Iris pigment epithelial cell (primary cell): ENCODE measurements at regions not wholly inside any gene's neighbourhood (a gene's known extent, or its start where the extent isn't known, plus 50 kb on each side); places are given as distances from the start of the nearest gene placed in this dataset.

Experiments used
- DNase-seq: peaks from one replicate; pipeline ENCODE4 v3.0.0-alpha.2; 2011; ENCODE audit warnings: low read depth

DNA sequence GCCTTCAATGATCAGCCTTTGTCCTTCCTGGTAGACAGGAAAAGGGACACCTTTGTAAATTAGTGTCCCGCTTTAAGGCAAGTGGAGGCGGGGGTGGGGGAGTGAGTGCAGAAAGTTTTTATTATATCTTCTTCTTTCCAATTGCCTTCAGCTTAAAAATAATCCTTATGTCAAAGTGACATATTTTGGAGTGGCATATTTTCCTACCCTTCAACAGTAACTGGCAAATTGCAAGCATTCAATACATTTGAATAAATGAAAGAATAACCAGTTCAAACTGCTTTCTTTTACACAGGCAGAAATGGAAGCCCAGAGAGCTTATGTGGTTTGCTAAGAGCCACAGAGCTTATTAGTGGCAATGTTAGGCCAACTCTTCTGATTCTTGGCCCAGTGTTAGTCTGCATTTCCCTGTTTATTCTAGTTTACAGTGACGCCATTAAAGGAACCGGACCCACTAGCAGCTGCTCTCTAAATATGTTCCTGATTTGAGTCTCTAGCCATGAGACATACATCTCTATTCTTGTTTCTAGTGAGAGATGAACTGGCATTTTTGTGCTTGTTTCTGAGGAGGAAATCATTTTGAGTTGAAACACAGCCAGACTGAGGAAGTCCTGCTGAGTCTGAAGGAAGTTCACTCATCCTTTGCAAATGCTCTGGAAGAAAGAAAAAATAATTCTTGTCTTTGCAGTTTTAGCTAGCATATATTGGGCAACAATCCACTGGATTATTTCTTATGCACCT, 468.7 kb downstream of the NOVA1 start:
- DNase-seq, result peak; percentile 73

DNA sequence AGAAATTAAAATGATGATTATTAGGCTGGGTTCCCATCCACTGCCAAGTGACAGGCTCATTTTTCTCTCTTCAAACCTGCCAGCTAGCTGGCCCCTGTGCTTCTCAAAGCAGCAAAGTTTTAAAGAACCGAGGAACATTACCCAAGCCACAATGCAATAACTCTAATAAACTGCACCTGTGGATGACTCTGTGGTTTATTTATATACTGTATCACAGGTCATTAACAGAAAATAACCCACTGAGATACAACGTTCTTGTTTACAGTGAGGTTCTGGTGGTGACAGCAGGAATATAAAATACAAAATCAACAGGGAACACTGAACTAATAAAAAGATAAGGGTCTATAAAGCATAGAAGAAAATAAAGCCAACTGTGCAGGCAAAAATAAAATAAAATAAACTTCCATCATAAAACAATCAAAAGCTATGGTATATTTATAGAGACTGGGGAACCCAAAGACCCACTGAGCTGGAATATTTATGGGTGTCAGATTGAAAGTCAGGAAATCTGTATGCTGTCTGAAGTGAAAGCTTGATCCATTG, 472.9 kb downstream of the NOVA1 start:
- DNase-seq, result no peak

DNA sequence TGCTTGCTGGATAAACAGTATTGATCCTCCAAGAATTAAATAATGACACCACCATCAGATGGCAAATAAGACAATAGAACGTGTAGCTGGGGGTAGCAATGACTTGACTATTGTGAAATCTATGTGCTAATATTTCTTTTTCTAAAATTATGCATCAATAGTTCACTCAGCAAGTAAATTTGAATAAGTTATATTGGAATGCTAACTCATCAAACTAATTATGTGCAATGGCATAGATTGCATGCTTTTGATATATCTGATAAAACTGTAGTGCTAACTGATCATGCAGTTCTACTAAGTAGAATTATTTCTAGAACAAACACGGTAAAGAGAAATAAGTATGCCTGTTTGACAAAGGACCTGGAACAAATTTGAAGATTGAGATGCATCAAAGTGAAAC, 474.4 kb downstream of the NOVA1 start:
- DNase-seq, result no peak

DNA sequence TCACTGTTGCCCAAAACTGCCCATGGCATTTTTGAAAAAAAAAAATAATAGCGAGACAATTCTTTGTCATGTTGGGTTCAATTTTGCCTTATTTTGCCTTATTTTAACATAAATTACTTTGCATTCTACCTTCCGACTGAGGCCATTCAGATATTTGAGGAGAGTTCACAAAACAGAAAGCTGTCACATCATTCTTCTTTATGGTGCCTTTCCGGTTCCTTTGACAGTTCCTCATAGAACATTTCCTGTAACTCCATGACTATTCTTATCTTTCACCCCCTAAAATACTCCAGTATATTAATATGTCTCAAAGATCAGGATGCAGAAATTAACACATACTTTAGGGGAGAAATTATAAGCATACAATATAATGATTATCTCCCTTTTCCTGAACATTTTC, 476.7 kb downstream of the NOVA1 start:
- DNase-seq, result no peak

DNA sequence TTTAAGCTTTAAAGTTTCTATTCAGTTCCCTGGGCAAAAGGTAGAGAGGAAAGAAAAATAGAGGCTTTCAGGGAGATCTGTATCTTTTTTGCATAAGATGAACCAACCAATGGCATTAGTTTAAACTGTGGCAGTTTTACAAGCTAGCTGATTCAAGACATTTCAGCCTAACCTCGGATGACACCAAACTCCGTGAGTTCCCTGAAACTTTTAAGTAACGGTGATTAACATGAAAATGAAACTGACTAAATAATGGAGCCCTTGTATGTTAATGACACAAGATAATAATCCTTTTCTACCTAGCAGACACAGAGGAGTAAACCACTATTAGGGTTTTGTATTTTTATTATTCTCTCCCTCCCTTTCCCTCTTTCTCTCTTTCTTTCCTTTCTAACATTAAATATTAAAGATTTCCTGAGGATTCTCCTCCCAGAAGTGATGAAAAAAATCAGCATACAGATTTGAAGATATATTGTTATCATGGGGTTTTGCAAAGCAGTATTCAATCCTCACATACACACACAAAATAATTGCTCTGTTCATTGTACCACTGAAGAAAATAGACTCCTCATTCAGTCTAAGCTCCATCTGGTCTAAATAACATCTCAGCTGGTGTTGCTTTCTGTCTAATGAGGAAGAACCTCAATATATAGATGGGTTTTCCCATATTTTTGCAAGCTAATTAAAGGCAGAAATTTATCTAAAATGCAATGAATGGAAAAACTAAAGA, 483.8 kb downstream of the NOVA1 start:
- DNase-seq, result no peak

DNA sequence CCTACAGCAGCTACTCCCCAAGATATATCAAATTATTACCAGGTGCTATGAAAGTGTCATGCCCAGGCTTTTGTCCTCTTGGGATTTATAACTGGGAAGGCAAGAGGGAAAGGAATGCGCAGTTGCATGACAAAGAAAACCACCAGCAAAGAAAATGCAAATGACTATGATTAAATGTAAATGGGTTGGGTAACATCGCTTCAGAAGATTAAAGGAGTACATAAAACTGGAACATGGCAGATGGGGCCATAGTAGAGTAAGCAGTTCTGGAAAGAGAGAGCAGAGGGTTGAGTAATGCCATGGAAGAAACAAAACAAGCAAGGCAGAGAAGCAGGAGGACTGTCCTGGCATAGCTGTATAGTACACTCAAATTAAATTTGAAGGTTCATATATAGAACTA, 493.1 kb downstream of the NOVA1 start:
- DNase-seq, result no peak

DNA sequence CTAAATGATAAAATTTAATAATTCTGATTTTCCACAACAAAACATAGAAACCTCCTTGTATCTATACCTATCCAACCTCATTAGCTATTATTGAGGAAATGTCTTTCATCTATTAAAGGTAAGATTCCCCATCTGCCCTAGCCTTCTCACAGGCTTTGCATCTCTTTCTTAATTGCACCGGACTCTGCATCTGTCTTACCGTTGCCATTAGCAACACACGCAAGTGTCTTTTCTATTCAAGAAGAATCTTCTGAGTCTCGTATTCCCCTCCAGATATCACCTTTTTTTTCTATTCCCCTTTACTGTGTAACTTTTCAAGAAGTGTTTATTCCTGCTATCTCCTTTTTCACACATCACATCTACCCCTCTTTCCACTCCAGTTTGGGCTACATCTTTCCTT, 500.0 kb downstream of the NOVA1 start:
- DNase-seq, result no peak

DNA sequence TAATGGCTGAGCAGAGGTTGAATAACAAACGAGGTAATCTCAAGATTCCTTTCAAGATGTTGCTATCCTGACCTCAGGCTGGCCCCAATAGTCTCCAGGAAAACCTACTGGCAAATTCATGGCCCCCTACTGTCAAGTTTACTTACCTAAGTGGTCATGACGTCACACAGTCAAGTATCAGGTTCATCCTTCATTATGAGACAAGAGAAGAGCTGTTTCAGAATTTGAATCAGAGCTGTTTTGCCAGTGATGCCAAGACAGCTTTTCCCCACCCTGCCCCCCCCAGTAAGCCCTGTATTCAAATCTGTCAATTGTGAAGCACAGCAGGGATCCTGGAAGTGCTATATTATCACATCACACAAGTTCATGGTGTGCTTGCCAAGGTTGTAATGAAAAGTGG, 509.6 kb downstream of the NOVA1 start:
- no peak for DNase-seq

DNA sequence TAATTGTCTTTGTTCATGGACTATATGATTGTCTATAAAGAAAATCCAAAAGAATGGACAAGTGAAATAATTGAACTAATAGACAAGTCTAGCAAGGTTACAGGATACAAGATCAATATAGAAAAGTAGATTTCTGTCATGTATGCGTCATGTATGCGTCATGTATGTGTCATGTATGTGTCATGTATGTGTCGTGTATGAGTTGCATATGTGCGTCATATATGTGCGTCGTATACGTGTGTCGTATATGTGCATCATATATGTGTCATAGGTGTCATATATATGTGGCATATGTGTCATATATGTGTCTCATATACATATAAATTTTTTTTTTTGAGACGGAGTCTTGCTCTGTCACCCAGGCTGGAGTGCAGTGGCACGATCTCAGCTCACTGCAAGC, 516.8 kb downstream of the NOVA1 start:
- no peak for DNase-seq

DNA sequence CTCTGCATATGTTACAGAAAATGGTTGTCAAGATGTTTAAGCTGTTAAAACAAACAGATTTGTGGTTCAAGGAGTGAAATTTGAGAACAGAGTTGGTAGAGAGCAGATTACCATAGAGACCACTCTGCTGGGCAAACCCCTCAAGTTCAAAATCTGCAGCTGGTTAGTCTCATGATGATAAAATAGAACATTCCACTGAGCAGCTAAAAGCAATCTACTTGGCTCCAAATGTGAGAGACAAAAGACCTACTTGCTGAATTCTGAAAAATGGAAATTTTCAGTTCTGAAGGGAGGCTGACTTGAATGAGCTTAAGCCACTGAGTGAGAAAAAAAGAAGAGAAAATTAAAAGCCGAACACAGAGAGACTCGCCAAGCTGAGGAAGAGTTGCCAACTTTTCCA, 519.3 kb downstream of the NOVA1 start:
- no peak for DNase-seq

DNA sequence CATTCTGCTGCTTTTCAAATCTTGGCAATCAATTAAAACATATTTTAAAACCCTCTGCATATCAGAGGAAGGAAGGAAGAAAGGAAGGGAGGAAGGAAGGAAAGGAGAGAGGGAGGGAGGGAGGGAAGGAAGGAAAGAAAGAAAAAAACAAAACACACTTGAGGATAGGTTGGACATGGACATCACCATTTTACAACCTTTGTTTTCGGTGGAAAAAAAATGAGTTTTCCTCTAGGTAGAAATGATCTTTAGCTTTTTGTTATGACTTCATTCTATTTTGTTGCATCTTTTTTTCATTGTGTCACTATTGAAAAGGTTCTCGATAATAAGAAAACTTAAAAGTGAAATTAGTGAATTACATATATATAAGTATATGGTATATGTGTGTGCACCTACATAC, 522.9 kb downstream of the NOVA1 start:
- no peak for DNase-seq

DNA sequence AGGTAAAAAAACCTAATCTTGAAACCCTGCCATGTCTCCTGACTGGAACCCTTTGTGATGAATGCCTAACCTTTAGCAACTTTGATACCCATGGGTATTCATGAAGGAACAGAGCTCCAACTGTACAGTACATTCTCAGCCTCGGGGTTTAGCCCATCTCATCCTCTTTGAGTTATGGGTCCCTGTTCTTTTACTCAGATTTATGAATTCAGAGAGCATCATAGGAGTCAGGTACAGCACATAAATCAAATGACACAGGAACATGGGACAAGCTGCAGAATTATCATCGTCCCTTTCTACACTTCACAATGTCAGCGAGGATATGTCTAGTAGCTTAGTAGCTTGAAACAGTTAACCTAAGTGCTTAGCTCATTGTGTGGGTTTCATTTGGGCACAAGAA, 527.4 kb downstream of the NOVA1 start:
- no peak for DNase-seq

DNA sequence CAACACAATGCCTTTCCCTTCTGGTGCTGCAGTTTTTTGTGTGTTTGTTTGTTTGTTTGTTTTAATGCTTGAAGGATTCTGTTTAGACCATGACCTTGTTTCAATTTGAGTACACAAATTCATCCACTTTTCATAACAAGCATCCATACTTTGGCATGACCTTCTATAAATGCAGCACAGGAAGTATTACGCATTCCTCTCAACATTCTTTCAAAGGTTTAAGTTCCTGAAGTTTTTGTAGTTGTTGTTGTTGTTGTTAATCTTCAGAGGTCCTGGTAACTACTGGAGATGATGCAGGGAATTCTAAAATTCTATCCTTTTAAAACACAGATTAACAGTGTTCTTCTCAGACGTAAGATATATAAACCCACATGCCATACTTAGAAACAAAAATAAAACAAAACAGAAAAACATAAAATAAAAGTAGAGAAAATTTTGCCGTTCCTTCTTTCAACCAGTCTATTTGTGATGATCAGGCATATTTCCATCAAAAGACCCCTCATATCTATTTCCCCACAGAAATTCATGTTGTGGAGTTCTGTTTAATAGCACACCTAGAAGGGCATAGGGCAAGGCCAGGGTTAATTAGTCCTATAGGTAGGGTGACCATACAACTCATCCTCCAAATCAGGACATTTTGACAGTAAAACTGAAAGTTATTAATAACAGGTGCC, 529.9 kb downstream of the NOVA1 start:
- peak; percentile 6 for DNase-seq

DNA sequence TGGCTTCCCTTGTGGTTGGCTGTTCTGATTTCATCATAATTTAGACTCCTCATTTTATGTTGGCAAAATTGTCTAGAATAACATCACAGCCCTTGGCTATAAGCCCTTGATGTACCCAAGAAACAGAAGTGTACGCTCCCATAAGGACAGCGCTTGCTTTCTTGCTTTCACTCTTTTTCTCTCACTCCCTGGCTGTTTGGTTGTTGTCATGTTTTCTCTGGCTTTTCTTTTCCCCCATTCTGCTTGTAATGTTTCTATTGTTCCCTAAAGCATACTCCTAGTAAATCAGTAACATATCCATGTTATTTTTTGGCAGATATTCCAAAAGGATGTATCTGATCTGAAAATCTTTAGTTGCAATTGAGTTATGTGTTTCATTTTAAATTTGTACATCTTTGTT, 530.5 kb downstream of the NOVA1 start:
- DNase-seq, result no peak

DNA sequence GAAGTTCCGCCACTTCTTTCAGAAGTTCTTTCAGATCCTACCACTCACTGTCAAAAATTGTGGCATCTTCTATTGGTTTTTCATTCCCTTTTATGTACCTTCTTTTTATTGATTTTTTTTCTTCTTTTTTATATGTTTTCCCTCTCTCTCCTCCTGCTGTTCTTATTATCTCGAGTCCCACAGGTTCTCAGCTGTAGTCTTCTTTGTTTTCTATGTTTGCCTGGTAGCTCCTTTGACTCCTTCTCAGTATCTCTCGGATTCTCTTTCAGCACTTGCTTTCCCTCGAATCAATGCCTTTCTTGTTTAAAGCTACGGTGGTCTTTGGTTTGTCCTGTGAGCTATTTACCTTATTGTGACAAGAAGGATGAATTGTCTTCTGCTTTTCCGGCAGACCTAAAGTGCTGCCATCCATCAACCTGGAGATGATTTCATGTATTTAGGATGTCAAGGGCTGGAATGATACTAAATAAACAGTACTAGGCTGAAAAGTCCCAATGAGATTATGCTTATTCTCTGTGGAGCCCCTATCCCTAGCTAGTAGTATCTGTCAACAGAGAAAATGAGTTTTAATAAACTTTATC, 541.7 kb downstream of the NOVA1 start:
- no peak for DNase-seq

DNA sequence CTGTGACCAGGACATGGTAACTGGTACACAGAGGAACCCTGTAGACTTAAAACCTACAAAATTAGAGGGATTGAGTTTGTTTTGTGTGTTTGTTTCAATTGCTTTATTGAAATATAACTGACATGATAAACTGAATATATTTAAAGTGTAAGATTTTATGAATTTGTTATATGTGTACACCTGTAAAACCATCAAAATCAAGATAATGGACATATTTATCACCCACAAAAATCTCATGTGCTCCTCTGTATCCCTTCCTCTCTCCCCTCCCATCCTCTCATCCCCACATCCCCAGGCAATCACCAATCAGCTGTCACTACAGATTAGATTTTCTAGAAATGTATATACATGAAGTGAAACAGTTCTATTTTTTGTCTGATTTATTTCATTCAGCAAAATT, 565.5 kb downstream of the NOVA1 start:
- DNase-seq, result no peak

DNA sequence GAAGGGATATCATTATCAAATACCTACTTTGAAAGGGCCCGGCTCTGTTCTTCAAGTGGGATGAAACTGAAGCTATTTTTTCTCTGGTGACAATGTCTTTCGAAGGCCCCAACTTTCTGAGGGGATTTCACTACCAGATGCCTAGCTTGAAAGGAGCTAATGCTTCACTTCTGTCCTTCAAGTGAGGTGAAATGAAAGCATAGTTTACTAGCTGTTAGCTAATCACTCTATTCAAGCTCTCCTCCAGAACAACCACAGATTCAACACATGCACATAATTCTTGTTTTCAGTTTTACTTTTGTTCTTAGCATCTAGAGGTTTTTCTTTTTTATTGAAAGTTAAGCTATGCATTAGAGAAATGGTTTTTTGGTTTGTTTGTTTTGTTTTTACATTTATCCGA, 571.4 kb downstream of the NOVA1 start:
- no peak for DNase-seq

DNA sequence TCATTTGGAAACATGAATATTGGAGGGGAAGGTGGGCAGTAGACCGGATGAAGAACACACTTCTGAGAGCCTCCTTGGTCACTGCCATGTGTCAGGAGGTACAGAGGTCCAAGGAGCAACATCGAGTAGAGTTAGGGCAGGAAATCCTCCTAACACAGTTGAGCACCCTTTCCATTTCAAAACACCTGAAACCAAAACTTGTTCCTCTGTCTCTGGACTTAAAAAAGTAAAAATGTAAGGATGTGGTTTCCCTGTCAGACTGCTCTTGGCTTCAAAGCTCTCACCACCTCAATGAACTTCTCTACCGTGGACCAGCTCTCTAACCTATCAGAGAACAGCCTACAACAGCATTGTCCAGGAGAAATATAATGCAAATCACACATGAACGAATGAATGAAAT, 573.9 kb downstream of the NOVA1 start:
- DNase-seq, result no peak

DNA sequence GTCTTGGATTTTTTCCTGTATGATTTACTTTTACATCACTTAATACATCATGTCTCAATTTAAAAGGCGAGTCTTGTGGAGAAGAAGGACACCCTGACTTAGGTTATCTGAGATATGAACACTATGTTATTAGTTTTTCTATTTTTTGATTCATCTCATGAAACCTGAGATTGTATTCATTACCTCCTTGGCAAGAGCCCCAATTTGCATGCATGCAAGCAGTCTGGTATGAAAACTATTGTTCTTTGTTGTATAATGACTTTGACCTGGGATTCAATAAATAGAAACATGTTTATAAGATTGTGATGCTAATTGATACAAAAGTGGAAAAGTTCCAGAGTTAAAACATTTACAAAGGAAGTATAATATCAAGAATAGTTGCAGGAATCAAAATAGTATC, 576.1 kb downstream of the NOVA1 start:
- DNase-seq, result no peak

DNA sequence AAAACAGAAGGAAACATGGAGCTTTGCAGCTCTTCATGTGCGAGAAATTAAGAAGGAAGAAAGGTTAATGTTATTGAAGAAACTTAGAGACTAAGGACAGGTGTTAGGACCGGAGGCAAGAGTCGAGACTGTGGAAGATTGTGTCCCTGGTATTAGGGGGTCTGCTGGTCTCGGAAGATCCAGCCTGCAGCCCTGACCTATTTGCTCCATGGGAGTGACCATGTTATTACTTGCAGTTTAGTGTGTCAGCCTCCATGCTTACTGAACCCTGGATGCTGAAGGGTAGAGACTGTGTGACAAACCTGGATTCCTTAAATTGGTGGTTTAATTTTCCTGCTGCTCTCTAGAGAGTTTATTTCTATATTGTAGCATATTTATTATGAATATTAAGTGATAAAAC, 580.6 kb downstream of the NOVA1 start:
- no peak for DNase-seq

DNA sequence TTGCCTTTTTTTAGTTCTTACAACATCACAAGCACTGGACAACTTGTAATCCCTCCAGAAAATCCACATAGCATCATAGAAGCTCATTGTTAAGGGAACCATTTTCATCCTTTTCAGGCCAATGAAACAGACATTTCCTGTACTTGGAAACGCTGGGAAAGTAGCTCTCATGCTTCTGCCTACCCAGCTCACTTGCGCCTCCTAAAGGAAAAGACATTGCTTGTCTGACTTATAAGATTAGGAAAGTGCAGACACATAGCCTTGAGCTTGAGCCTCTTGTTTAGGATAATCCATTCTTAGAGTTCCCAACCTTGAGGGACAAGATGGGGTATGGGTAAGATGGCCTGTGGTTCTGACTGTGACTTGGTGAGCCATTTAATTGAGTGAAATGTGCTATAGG, 589.5 kb downstream of the NOVA1 start:
- peak; percentile 24 for DNase-seq

DNA sequence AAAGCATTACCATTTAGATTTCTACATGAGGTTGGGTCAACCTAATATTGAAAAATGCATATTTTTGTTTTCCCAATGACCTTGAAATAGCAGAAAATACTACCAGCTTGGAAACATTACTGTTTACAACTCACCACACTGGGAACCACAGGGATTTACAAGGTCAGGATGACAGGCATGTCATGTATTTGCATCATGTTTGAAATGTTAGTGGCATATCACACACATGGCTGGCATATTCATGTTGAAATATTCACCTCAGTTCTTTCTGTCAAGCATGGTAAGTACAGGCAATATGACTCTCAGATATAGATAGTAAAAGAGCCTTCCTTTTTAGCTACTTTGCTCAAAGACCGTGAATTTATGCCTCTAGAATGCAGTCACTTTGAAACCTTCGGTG, 593.5 kb downstream of the NOVA1 start:
- DNase-seq, result no peak

DNA sequence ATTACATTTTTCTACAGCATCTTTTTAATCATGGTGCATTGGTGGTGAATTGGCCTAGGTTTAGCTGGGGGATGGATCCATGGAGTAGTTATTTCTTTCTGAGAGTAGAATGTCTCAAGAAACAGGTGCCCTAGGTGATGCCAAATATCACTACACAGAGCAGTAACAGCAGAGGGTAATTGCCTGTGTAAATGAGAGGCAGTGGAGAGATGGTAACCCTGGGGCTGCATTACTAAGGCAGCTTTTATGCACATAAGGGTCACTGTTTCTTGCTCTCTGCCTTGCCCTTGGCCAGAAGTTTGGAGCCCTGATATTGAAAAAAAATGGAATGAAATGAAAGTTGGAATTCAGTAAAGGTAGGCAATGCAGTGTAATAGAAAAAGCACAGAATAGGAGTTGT, 604.0 kb downstream of the NOVA1 start:
- no peak for DNase-seq
